ENCODE measurements at regions not wholly inside any gene's neighbourhood (a gene's known extent, or its start where the extent isn't known, plus 50 kb on each side); places are given as distances from the start of the nearest gene placed in this dataset.

DNA sequence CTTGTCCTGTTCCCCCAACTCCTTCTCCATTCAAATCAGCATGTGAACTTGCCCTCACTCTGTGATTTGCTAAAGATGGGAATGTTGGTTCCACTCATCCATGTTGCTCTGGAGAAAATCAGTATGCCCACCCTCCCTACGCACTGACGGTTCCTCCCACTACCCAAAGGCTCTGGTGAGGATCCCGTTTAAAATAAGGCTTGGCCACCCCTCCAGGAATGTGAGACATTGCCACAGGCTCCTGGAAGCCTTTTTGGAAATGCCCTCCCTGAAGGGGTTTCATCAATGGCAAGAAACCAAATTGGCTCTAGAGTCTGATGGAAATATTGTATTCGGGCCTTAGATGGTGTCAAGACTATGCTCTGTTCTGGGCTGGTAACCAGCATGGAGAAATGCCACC is 187.3 kb downstream of the USP12 start:
- Histone ChIP-seq H3K27ac (peak overlapping the region; percentile 75 to 89 (median 86)), H3K36me3 (no peaks in the 10 kb centered on the region), H3K27me3 (no peaks in the 10 kb centered on the region), H3K4me3 (no peak overlapping the region), H3K4me1 (peaks cover 0 to 60% (median 12%) of the 10 kb centered on the region in 3 donors), H3K9me3 (no peaks in the 10 kb centered on the region)
- TF ChIP-seq POLR2AphosphoS5 (IDR thresholded peaks at IDR 0.05), result peak; percentile 14
- no peak for TF ChIP-seq EP300 (IDR thresholded peaks at IDR 0.05)
- TF ChIP-seq CTCF (IDR thresholded peaks at IDR 0.05), result no peak
- TF ChIP-seq POLR2A (IDR thresholded peaks at IDR 0.05), result no peak
- no peak for ATAC-seq
- WGBS, 2 donors (ENCODE audit: low coverage in 1 of 2), result 27 to 93% methylated on average over 1 to 3 of the region's 4 CpGs

DNA sequence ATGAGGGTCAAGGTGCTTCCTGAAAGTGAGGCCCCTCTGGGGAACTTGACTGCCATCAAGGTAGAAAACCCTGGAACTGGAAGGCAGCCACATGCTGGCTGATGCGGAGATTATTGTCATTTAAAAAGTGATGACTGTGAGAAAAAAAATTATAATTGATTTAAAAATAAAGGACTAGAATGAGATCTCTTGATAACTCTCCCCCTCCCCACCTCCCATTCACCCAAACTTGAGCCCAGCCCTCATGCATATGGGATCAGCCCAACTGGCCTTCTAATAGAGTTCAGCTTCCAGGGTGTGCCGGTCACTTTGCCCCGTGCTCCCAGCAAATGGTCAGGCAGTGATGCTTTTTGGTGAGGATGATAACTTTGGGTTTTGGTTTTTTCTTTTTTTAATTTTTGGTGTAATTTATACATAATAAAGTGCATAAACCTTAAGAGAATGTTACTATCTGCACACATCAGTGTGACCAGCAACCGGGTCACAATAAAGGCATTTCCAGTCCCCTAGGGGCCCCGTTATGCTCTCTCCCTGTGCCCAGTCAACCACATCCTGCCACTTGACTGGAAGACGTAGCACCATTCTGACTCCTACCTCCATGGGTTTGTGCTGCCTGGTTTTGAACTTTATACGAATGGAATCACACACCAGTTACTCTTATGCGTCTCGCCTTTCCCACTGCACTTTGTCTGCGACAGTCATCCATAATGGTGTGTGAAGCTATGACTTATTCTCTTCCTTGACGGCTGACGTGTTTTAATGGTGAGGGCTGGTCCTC is 187.9 kb downstream of the USP12 start:
- no peaks in the 10 kb centered on the region for H3K9me3 ChIP-seq
- WGBS, 2 donors (ENCODE audit: low coverage in 1 of 2), result 53 to 70% methylated on average over 11 to 12 of the region's 12 CpGs
- H3K4me1 ChIP-seq, result peaks cover 0 to 54% (median 12%) of the 10 kb centered on the region in 3 donors
- no peaks in the 10 kb centered on the region for H3K27me3 ChIP-seq
- H3K36me3 ChIP-seq, result no peaks in the 10 kb centered on the region
- no peak for TF ChIP-seq POLR2A (IDR thresholded peaks at IDR 0.05)
- TF ChIP-seq EP300 (IDR thresholded peaks at IDR 0.05), result no peak
- no peak for TF ChIP-seq CTCF (IDR thresholded peaks at IDR 0.05)
- TF ChIP-seq POLR2AphosphoS5 (IDR thresholded peaks at IDR 0.05), result no peak
- H3K4me3 ChIP-seq, result no peak overlapping the region
- H3K27ac ChIP-seq, result peak overlapping the region; percentile 75 to 89 (median 86)
- no peak for ATAC-seq

- Histone ChIP-seq H3K36me3 (no peaks in the 10 kb centered on the region), H3K4me1 (peaks cover 0 to 35% (median 12%) of the 10 kb centered on the region in 3 donors), H3K9me3 (no peaks in the 10 kb centered on the region), H3K27ac (no peak overlapping the region), H3K27me3 (peaks cover 5% of the 10 kb centered on the region), H3K4me3 (no peak overlapping the region)
- ATAC-seq, result no peak
- 89 to 91% methylated on average over 7 to 12 of the region's 18 CpGs for WGBS, 2 donors (ENCODE audit: low coverage in 1 of 2)
- TF ChIP-seq POLR2A (IDR thresholded peaks at IDR 0.05), result no peak
- no peak for TF ChIP-seq POLR2AphosphoS5 (IDR thresholded peaks at IDR 0.05)
Measured at GRCh38 chr13:26980099-26981031, 191.2 kb downstream of the USP12 start.

- H3K36me3 ChIP-seq, result no peaks in the 10 kb centered on the region
- peaks cover 0 to 24% (median 7%) of the 10 kb centered on the region in 3 donors for H3K4me1 ChIP-seq
- WGBS, 2 donors (ENCODE audit: low coverage in 1 of 2), result 60% methylated on average over 1 of the region's 8 CpGs; no CpG with 5 or more reads in 1 of the 2 donors
- TF ChIP-seq CTCF (IDR thresholded peaks at IDR 0.05) (no peak), POLR2AphosphoS5 (IDR thresholded peaks at IDR 0.05) (no peak), POLR2A (IDR thresholded peaks at IDR 0.05) (no peak), EP300 (IDR thresholded peaks at IDR 0.05) (no peak)
- no peaks in the 10 kb centered on the region for H3K9me3 ChIP-seq
- no peak overlapping the region for H3K27ac ChIP-seq
- ATAC-seq, result no peak
- peaks cover 7% of the 10 kb centered on the region for H3K27me3 ChIP-seq
- no peak overlapping the region for H3K4me3 ChIP-seq
Measured at GRCh38 chr13:26979334-26979733, 192.3 kb downstream of the USP12 start.

GRCh38 chr13:26978081-26978860 is 193.3 kb downstream of the USP12 start:
- TF ChIP-seq POLR2AphosphoS5 (IDR thresholded peaks at IDR 0.05) (no peak), CTCF (IDR thresholded peaks at IDR 0.05) (no peak), POLR2A (IDR thresholded peaks at IDR 0.05) (no peak), EP300 (IDR thresholded peaks at IDR 0.05) (no peak)
- no peaks in the 10 kb centered on the region for H3K9me3 ChIP-seq
- peaks cover 0 to 14% (median under 1%) of the 10 kb centered on the region in 3 donors for H3K4me1 ChIP-seq
- H3K27me3 ChIP-seq, result peaks cover 12% of the 10 kb centered on the region
- H3K36me3 ChIP-seq, result no peaks in the 10 kb centered on the region
- H3K27ac ChIP-seq, result peak overlapping the region in 2 of 4 donors; percentile 29 to 44
- no peak for ATAC-seq
- 60 to 77% methylated on average over 6 to 8 of the region's 12 CpGs for WGBS, 2 donors (ENCODE audit: low coverage in 1 of 2)
- no peak overlapping the region for H3K4me3 ChIP-seq

All from gastroesophageal sphincter (tissue), 4 donors.